ENCODE measurements at regions not wholly inside any gene's neighbourhood (a gene's known extent, or its start where the extent isn't known, plus 50 kb on each side); places are given as distances from the start of the nearest gene placed in this dataset.

GRCh38 chr12:103207936-103208335 is 250.5 kb downstream of the ASCL1 start:
- TF ChIP-seq, protein P1, sequence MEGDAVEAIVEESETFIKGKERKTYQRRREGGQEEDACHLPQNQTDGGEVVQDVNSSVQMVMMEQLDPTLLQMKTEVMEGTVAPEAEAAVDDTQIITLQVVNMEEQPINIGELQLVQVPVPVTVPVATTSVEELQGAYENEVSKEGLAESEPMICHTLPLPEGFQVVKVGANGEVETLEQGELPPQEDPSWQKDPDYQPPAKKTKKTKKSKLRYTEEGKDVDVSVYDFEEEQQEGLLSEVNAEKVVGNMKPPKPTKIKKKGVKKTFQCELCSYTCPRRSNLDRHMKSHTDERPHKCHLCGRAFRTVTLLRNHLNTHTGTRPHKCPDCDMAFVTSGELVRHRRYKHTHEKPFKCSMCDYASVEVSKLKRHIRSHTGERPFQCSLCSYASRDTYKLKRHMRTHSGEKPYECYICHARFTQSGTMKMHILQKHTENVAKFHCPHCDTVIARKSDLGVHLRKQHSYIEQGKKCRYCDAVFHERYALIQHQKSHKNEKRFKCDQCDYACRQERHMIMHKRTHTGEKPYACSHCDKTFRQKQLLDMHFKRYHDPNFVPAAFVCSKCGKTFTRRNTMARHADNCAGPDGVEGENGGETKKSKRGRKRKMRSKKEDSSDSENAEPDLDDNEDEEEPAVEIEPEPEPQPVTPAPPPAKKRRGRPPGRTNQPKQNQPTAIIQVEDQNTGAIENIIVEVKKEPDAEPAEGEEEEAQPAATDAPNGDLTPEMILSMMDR (IDR thresholded peaks at IDR 0.05), result no peak
- TF ChIP-seq POLR2A (IDR thresholded peaks at IDR 0.05), result no peak

Data from lower leg skin (tissue), 3 donors.